Neutrophil (primary cell): ENCODE measurements at regions not wholly inside any gene's neighbourhood (a gene's known extent, or its start where the extent isn't known, plus 50 kb on each side); places are given as distances from the start of the nearest gene placed in this dataset.

Source experiments
- H3K27ac ChIP-seq: fragments of 200-600 bp; sonication (generic); 2 replicates; pipeline ENCODE4 v1.5.1; 2016; ENCODE audit warnings: mild to moderate bottlenecking, moderate library complexity
- H3K27me3 ChIP-seq: fragments of 200-600 bp; sonication (generic); 2 replicates; pipeline ENCODE4 v1.6.0; 2016; ENCODE audit warnings: mild to moderate bottlenecking
- H3K36me3 ChIP-seq: fragments of 200-600 bp; sonication (generic); 2 replicates; pipeline ENCODE4 v1.5.1; 2017
- H3K4me1 ChIP-seq, 2 experiments: fragments of 200-600 bp in 1 of 2; sonication (generic) in 1 of 2; 1 replicate in 1 of 2; 2 replicates in 1 of 2; pipeline versions ENCODE4 v1.5.1 to v1.6.1; 2013 to 2016; ENCODE audit warnings: low read depth in 1 of 2, low read length in 1 of 2, mild to moderate bottlenecking in 1 of 2, moderate library complexity in 1 of 2; ENCODE audit not compliant: control insufficient read depth in 1 of 2, insufficient read depth in 1 of 2
- H3K4me3 ChIP-seq, 2 experiments: fragments of 200-600 bp in 1 of 2; sonication (generic) in 1 of 2; 1 replicate in 1 of 2; 2 replicates in 1 of 2; pipeline ENCODE4 v1.5.1; 2013 to 2016; ENCODE audit warnings: low read depth in 1 of 2, low read length in 1 of 2, mild to moderate bottlenecking in 1 of 2, moderate library complexity in 1 of 2
- H3K9me3 ChIP-seq: fragments of 200-600 bp; sonication (generic); 2 replicates; pipeline ENCODE4 v1.5.1; 2016
- TF ChIP-seq, protein P1 (sequence below): fragments of 200-600 bp; sonication (generic); IDR thresholded peaks from 2 replicates; pipeline ENCODE4 v1.5.1; 2016; ENCODE audit warnings: antibody characterized with exemption

DNA sequence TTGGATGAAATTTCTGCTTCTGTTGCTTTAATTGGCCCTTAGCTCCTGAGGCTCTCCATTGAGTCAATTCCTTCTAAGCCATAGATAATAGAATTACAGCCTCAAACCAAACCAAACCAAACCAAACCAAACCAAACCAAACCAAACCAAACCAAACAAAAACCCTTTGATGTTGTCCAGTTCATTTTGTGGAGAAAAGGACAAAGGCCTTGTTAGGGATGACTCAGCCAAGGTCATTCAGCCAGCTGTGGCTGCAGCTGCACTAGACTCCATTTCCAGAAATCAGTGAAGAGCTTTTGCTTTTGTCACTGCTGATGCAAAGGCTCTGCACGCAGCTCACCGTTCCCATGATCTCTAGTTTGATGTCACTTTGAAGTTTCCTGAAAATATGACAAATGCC, 82.2 kb upstream of the RMST start:
- TF ChIP-seq, protein P1, sequence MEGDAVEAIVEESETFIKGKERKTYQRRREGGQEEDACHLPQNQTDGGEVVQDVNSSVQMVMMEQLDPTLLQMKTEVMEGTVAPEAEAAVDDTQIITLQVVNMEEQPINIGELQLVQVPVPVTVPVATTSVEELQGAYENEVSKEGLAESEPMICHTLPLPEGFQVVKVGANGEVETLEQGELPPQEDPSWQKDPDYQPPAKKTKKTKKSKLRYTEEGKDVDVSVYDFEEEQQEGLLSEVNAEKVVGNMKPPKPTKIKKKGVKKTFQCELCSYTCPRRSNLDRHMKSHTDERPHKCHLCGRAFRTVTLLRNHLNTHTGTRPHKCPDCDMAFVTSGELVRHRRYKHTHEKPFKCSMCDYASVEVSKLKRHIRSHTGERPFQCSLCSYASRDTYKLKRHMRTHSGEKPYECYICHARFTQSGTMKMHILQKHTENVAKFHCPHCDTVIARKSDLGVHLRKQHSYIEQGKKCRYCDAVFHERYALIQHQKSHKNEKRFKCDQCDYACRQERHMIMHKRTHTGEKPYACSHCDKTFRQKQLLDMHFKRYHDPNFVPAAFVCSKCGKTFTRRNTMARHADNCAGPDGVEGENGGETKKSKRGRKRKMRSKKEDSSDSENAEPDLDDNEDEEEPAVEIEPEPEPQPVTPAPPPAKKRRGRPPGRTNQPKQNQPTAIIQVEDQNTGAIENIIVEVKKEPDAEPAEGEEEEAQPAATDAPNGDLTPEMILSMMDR, result no peak
- Histone ChIP-seq H3K9me3 (no peaks in the 10 kb centered on the region), H3K36me3 (no peaks in the 10 kb centered on the region), H3K27ac (no peak overlapping the region), H3K27me3 (no peaks in the 10 kb centered on the region), H3K4me1 (no peaks in the 10 kb centered on the region), H3K4me3 (no peak overlapping the region)

DNA sequence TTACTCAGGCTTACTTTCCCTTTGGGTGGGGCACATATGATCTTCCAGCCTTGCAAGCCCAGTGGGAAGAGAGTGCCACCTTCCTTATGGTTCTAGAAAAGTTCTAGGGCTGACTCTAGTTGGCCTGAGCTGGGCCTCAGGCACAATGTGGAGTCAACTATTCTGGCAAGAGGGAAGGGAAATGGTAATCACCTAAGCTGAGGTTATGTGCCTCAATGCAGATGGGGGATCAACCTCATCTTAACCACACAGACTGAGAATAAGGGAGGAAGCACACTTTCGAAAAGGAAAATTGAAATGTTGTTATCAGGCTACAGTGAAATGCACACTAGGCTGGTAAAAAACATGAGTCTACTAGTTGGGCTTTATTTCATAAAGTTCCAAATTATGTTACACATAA, 77.5 kb upstream of the RMST start:
- Histone ChIP-seq H3K27me3 (no peaks in the 10 kb centered on the region), H3K36me3 (no peaks in the 10 kb centered on the region), H3K9me3 (no peaks in the 10 kb centered on the region), H3K4me1 (no peaks in the 10 kb centered on the region), H3K27ac (no peak overlapping the region), H3K4me3 (no peak overlapping the region)
- TF ChIP-seq, protein P1, result no peak

DNA sequence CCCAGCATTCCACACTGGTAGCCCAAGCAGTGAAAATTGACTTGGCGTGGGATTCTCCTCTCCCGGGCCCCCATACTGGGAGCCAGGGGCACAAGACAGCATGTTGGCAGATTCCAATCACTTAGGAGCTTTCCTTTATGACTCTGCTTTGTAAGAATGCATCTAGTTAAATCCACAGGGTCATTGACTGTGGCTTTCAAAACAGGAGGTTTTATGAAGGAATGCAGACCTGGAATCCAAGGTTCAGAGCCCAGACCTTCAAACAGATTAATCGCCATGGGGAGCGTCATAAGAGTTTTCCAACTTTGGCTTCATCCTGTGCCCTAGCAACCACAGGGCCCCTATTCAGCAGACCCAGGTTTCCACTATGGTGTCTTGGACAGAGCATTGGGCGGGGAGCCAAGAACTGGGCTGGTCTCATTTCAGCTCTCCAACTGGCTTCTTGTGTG, 76.4 kb upstream of the RMST start:
- Histone ChIP-seq H3K36me3 (no peaks in the 10 kb centered on the region), H3K4me3 (no peak overlapping the region), H3K9me3 (no peaks in the 10 kb centered on the region), H3K4me1 (no peaks in the 10 kb centered on the region), H3K27me3 (no peaks in the 10 kb centered on the region), H3K27ac (no peak overlapping the region)
- TF ChIP-seq, protein P1, result no peak

DNA sequence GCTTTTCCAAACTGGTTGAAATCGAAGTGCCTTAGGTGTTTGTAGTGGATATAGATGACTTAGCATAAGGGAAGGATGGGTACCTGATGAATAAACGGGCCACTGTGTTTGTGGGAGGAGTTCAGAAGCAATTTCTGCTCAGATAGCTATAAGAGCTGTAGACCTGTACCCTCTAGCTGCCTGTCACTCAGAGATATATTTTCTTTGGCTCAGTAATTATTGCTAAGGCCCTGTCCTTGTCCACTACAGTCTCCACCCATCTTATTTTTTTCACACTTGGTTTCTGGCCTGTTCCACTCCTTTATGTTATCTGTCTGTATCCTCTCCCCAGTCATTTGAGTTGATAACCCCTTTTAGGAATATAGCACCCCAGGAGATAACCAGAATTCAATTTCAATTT, 74.8 kb upstream of the RMST start:
- Histone ChIP-seq H3K4me3 (no peak overlapping the region), H3K27ac (no peak overlapping the region), H3K4me1 (no peaks in the 10 kb centered on the region), H3K9me3 (no peaks in the 10 kb centered on the region), H3K27me3 (no peaks in the 10 kb centered on the region), H3K36me3 (no peaks in the 10 kb centered on the region)
- TF ChIP-seq, protein P1, result no peak

DNA sequence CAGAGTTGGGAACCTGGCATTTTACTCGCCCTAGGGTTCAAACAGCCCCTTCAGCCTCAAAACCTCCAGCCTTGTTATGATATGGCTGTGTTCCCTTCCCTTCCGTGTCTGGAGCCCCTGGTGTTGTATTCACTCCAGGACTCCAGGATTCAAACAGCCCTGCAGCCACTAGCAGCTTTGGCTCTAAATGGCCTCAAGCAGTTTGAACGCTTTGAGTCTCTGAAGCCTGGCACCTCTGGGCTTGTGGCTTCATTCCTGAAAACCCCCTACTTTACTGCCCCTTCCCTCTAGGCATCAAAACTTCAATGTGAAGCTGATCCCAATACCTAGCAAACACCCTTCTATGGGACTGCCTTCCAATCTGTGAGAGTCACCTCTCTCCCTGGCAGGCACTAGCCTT, 67.9 kb upstream of the RMST start:
- H3K27me3 ChIP-seq, result no peaks in the 10 kb centered on the region
- no peaks in the 10 kb centered on the region for H3K9me3 ChIP-seq
- H3K4me1 ChIP-seq, result no peaks in the 10 kb centered on the region
- H3K27ac ChIP-seq, result no peak overlapping the region
- H3K36me3 ChIP-seq, result no peaks in the 10 kb centered on the region
- no peak overlapping the region for H3K4me3 ChIP-seq
- TF ChIP-seq, protein P1, result no peak

DNA sequence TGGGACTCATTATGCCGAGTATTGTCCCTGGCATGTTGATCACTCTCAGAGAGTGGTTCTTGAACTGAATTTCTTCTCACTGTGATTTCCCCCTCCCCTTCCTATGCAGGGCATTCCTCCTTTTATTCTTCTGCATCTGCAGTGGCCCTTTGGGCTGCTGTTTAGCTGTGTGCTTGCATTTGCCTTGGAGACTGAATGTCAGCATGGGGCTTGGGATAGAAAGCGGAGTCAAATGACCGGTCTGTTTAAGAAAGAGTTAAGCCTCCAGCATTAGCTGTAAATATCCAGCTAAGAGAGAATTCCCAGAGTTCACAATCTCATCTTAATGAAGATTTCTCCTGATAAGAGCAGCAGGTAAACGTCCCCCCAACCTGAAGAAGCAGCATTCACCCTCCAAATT, 65.6 kb upstream of the RMST start:
- no peaks in the 10 kb centered on the region for H3K9me3 ChIP-seq
- no peaks in the 10 kb centered on the region for H3K27me3 ChIP-seq
- no peaks in the 10 kb centered on the region for H3K4me1 ChIP-seq
- no peaks in the 10 kb centered on the region for H3K36me3 ChIP-seq
- H3K4me3 ChIP-seq, result no peak overlapping the region
- TF ChIP-seq, protein P1, result no peak
- no peak overlapping the region for H3K27ac ChIP-seq
